Fibroblast of skin of abdomen (primary cell): ENCODE measurements at regions not wholly inside any gene's neighbourhood (a gene's known extent, or its start where the extent isn't known, plus 50 kb on each side); places are given as distances from the start of the nearest gene placed in this dataset.

Experiments
- DNase-seq: peaks from one replicate; pipeline ENCODE4 v3.0.0-alpha.2; 2013

DNA sequence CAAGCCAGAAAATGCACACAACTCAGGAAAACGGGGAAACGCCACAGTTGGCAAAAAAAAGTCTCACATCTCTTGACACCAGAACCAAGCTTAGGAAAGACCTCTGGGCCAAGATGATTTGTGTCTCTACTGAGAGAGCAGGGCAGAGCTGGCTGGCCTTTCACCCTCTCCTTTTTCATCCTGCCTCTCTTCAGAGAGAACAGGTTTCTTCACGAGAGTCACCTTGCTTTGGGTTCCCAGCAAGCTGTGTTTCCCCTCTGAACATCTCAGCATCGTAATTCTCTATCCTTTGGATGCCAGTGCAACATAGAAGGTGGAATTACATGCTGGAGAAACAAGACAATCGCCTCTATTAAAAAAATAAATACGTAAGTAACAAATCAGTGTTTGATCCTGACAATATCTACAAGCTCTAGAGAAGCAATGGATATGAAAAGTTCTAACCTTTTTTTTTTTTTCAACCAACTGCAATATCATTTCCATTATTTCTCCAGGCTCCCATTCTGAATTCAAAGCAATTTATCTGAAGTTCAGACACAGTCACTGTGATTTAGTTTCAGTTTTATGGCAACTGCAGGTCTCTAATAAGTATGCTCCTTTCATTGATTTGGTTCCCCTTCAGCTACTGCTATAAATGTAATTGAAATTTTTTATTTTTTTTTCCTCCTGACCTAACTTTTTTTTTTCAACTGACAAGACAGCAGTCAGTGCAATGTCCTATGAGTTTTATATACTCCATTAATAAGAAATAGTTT lies 708.6 kb downstream of the DTWD2 start:
- no peak for DNase-seq

DNA sequence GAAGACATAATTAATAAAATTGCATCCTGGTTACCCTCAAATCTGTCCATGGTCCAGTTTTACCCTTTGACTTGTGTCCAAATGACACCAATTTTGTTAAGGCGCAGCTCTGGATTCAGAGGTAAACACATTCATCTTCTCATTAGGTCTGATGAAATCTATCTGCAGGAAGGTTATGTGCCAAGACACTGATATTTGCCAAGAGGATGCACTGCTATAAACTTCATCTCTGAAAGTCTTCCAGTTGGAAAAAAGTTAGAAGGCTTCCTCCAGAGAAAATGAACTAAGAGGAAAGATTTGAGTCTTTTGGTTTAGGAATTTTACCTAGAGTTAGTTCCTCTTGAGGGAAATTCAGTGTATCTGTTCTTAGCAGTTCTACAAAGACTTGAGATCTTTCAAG lies 717.8 kb downstream of the DTWD2 start:
- no peak for DNase-seq

DNA sequence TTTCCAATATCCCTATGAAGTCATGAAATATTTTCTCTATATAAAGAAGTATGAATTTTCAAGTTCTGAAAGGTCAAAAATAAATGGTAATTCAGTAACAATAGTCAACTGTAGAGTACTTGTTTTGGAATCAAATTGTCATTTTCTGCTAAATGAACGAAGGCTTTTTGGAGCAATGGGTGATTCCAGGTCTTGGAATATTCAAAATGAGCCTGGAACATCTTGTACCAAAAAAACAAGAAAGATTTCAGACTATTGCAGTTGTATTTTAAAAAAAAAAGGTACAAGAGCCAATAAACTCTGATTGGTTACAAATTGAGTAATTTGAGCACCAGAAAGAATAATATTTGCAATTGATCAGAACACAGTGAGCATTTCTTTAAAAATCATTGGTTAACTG lies 730.1 kb downstream of the DTWD2 start:
- no peak for DNase-seq

DNA sequence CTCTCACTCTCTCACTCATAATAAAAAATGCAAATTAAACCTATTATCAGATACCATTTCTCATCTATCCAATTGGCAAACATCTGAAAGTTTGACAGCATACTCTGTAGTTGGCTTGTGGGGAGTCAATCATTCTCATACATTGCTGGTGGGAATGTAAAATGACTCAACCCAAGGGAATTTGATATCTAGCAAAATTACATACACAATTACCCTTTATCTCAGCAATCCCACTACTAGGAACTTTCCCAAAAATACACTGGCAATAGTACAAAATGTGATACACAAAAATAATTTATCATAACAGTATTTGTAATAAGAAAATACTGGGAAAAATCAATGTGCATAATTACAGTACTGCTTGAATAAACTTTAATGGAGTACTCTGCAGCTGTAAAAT lies 731.3 kb downstream of the DTWD2 start:
- DNase-seq = peak; percentile 31

DNA sequence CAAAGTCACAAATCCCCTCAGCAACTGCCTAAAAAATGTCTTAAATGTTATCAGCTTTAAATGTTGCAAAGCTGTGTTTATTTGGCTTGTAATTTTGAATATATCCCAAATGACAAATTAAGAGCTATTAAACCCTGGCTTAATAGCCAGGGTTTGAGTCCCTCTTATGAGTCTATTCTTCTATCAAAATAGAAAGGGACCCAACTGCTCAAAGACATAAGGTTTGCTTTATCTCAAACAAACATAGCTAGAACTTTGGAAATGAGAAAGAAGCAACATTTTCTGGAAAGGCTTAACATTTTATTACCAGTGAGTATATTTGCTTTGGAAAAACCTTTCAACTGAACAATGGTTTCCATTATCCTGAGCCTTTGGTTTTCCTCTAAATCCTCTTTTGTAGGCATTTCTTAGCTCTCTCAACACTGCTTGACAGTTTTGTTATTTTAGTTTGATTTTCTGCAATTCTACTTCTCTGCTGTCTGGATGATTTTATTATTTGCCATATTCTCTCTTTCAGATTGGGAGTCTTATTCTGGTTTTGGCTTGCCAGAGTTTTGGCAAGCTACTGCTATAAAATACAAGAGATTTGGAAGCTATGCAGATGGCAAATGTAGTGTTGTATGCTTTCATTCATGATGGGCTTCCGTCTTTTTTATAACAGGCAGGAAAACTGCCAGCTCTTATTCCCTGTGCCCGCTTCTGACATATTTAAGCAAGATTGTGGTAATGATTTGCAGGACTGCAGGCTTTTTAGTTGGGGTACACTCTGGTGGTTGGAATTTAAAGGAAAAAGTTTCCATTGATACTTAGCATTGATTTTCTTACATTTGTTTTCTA lies 734.9 kb downstream of the DTWD2 start:
- no peak for DNase-seq

DNA sequence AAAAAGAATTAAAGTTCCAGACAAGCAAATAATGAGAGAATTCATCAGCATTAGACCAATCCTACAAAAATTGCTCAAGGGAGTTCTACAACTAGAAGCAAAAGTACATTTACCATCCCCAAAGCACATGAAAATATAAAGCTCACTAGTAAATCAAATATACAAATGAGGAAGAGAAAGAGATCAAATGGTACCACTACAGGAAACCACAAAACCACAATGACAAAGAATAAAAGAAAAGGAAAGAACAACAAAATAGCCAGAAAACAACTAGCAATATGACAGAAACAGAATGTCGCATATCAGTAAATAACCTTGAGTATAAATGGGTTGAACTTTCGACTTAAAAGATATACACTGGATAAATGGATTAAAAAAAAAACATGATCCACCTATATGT lies 739.0 kb downstream of the DTWD2 start:
- DNase-seq = no peak

DNA sequence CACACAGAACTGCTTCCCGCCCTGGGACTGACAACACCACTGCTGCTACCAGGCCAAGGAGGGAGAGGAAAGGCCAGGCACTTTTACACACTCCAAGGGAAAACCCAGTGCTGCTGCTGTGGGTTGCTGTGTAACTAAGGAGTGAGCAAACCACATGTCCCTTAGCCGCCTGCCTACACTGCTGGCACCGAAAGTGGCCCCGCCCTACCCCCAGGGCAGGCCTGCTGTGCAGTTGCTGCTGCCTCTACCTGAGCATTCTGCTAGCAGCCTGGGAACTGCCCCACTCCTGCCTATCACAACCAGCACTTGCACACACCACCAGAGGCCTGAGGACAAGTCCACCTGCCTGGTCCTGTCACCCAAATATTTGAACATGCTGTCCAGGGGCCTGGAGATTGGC lies 740.9 kb downstream of the DTWD2 start:
- DNase-seq = no peak

DNA sequence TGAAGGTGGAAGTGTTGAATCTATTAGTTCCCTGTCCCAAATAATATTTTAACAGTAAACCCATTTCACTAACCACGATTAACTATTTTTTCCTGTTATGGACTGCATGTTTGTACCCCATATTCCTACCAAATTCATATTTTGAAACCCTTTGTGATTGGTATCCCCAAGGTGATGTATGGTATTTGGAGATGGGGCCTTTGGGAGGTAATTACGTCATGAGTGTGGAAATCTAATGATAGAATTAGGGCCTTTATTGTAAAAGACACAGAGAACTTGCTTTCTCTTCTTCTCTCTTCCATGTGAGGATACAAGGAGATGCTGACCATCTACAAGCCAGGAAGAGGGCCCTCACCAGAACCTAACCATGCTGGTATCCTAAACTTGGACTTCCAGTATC lies 744.7 kb downstream of the DTWD2 start:
- DNase-seq = no peak

DNA sequence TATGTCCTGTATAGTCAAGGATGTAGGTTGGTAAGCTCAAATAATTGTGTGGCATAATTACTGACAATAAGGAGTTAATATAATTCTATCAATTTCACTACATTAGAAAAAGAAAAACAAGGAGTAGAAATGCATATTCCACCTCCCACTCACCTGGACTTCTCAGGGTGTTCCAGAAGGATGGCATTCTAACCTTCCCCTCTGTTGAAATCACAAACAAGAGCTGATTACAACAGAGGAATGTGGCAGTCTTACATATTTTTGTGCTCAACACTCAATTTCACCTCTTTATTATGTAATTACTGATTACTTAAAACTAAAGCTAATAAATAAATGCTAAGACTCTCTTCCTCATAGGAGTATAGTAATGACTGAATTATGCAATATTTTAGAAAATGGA lies 745.3 kb downstream of the DTWD2 start:
- no peak for DNase-seq

DNA sequence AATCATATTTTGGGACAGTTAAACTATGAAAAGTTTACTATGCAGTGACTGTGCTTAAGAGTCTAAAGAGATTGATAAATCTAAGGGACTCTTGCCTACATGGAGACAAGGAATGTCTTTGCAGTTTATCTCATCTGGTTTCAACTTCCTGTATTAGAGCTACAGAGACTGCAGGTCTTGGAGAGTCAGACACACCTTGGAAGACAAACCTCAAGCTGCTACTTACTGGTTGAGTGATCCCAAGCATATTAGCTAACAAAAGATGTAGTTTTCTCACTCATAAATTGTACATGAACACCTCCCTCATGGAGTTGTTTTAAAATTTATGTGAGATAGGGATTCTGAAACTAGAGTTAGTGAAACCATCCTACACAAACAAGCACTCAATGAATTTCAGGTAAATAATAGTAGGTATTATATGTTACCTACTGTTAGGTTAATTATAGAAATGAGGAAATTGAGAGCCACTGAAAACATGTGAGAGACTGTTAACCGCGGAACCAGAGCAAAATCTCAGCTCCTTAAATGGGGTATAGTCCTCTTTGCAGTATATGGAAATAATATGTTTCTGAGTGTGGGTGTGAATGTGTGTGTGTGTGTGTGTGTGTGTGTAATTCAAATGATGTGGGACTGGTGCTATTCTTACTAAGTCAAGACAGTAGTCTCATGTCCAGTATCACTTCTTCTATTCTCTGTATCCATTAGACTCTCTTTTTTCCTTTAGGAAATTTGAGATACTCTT lies 752.1 kb downstream of the DTWD2 start:
- no peak for DNase-seq

DNA sequence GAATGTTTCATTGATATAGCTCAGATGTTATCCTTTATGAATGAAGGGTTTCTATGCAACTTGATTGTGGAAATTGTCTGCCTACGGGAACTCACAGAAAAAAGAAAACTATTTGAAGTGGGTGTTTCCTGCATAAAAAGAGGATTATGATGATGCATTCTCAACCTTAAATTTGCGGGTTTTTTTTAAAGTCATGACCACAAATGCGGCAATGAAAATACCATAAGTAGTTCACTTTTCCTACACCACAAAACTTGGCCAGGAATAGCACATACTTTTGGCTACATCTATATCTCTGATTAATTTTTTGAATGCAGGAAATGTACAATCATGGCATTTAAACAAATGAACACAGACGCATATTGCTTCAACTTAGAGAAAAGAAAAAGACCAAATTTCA lies 754.7 kb downstream of the DTWD2 start:
- DNase-seq = peak; percentile 93

DNA sequence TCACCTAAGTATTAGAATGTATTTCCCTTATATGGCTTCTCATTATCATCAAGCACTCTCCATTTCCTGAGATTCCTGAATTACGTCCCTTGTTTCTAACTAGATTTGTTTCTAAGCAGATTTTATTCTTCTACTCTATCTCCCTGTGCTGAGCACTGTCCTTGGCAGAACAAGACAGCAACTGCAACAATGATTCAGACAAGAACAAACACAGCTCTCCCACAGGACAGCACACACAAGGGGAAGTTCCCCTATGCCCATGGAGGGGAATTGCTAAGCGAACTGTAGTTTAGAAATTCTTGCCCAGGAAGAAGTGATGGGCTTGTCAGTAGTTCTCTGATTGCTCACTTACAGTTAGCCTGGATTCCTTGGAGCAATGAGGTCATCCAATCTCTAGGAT lies 759.9 kb downstream of the DTWD2 start:
- DNase-seq = no peak

DNA sequence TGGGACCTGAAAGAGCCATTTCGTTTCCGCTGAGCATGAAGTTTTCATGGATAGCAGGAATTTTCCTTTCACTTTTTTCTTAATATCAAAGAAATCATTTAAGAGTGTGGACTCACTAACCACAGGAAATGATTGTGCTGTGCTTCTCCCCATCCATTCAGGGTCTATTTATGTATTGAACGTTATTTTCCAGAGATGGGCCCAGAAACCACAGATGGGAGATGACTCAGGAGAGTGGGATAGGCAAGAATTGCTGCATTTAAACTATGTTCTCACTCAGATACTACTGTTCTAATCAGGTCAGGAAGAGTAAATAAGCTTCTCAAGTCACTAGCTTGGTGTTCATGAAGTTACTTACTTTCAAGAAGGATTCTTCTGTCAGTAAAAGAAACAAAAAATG lies 763.8 kb downstream of the DTWD2 start:
- DNase-seq = peak; percentile 90

DNA sequence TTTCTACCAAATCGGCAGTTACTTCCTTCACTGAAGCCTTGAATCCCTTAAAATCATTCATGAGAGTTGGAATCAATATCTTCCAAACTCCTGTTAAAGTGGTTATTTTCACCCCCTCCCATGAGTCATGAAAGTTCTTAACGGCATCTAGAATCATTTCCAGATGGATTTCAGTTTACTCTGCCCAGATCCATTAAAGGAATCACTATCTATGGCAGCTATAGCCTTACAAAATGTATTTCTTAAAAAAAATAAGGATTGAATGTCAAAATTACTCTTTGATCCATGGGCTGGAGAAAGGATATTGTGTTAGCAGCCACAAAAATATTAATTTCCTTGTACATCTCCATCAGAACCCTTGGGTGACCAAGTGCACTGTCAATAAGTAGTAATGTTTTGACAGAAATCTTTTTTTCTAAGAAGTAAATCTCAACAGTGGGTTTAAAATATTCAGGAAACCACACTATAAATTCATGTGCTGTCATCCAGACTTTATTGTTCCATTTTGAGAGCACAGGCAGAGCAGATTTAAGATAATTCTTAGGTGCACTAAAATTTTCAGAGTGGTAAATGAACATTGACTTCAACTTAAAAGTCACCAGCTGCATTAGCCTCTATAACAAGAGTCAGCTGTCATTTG lies 767.7 kb downstream of the DTWD2 start:
- DNase-seq = peak; percentile 88

DNA sequence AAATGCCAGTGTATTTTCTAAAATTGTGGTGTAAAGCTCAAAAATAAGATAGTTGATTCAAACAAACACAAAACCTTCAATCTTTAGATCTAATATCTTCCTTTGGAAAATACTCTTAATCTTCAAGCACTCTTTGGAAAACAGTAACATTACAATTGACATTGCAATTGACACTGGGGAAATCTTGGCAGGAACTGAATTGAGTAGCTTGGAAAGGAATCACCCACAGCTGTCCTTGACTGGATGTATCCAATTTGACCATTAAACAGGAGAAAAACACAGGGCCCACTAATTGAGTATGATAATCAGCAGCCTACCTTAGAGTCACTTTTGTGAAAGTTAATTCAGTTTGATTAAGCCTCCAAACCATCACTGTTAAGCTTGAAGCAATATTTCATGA lies 776.7 kb downstream of the DTWD2 start:
- no peak for DNase-seq

DNA sequence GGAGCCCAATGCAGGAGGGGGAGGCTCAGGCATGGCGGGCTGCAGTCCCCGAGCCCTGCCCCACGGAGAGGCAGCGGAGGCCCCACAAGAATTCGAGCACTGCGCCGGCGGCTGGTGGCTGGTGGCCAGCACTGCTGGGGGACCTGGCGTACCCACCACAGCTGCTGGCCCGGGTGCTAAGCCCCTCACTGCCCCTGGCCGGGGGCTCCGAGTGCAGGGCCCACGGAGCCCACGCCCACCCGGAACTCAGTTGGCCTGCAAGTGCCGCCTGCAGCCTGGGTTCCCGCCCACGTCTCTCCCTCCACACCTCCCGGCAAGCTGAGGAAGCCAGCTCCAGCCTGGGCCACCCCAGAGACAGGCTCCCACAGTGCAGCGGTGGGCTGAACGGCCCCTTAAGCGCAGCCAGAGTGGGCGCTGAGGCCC lies 780.3 kb downstream of the DTWD2 start:
- DNase-seq = no peak

DNA sequence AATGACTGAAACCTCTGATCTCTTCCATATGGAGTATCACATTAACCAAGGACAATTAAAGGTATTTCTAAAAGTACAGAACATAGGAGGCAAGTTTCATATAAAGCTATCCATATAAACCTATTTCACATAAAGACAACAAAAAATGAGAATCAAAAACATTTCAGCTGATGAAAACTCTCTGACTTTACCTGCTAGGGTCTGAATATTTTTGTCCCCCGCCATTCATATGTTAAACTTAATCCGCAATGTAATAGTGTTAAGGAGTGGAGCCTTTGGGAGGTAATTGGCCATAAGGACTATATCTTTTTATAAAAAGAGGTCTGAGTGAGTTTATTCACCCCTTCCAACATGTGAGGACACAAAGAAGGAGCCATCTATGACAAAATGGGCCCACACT lies 788.5 kb downstream of the DTWD2 start:
- DNase-seq = no peak

DNA sequence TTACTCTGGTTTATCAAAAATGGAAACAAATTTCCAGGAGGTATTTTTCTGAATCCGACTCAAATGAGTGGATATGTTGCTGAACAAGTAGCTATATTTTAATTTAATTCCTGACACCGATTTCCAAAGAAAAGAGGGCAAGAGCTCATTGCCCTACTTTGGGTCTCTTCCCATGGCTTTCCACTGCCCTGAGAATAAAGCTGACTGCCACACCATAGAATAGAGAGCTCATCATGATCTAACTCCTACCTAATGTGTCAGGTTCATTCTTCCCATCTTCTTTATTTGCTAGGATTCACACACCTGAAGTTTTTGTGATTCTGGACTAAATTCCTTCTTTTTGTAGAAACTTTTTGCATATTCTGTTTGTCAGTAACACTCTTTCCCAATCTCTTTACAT lies 792.1 kb downstream of the DTWD2 start:
- DNase-seq = no peak

DNA sequence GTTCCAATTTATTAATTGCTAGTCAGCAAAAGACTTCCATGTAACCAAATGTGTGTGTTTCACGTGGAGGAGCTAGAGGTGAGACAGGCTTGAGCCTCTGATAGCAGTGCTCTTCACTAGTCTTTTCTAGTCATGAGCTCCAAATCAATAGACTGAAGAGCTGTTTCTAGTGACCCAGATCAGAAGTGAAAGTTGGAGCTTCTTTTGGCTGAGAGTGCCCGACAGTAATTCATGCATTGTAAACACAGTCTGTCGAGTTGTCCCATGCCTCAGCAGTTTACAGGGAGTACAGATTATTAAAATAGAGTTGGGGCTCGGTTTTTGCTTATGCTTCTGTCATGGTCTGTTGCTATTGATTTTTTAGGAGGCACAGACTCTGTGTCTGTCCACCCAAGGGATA lies 793.1 kb downstream of the DTWD2 start:
- no peak for DNase-seq

DNA sequence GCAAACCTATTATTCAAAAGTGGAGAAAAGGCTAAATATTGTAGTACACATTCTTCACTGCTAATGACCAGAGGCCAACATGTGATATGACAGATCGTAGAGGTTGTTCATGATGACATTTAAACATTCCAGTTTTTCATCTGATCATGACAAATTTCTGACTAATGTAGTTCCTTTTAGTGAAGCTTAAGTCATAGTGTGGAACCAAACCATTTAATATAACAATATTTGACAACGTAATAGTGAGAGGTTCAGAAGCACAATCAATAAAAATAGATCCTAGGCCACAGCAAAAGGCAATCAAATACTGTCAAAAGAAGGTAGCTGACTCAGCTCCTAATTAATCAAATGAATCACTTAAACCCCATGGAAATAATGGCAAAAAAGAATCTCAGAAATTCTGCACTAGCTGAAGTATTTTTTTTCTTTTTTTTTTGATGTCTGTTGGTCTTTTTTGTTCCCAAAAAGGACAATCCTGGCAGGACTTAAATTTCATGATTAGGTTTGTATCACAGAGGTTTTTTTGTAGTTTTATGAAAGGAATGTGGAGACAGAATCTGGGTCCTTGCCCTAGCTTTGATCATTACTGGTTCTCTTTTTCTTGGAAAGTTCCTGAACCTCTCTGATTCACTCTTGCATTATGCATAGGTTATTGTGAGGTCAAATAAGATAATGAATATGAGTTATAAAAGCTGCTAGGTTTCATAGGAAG lies 795.0 kb downstream of the DTWD2 start:
- peak; percentile 31 for DNase-seq

DNA sequence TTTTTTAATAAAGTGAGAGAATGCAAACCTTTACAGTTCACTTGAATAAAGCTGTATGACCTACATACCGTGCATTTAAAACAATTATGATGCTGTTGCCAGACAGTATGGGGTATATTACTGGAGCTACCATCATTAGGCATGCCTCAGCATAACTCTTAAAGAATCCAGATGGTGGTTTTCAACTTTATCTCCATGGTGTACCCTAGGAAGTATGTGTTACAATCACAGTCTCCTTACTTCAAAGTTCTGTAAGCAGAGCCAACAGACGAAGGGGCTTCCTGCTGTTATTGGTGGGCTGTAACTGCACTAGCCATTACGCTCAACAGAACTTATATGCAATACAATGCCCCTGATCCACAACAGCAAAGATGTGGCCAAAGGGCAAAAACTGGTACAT lies 803.3 kb downstream of the DTWD2 start:
- DNase-seq = no peak

DNA sequence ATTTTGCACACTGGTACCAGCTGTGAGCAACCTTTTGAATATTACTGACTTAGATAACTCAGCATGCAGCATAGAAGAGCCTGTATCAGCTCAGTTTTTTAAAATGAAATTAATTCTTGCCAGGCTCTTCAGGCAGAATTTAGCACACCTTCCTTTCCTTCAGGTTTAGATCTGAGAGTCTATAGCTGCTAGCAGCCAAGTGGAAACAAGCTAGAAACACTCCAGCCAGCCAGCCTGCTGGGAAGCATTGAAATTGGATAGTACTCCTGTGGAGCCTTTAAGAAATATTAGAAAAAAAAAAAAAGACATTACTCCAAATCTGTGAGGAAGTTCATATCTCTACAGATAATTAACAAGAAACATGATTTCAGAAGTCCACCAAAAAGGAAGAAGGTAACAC lies 812.2 kb downstream of the DTWD2 start:
- no peak for DNase-seq
